Prostate gland (tissue), 2 donors: ENCODE measurements at regions not wholly inside any gene's neighbourhood (a gene's known extent, or its start where the extent isn't known, plus 50 kb on each side); places are given as distances from the start of the nearest gene placed in this dataset.

Experiments
- DNase-seq: peaks from one replicate; pipeline ENCODE4 v3.0.0-alpha.2; 2019; ENCODE audit warnings: low spot score
- H3K27ac ChIP-seq, 2 donors: fragments of 200-600 bp; sonication (generic); 2 replicates each; pipeline ENCODE4 v1.5.1; 2017 to 2019
- H3K27me3 ChIP-seq: fragments of 200-600 bp; sonication (generic); replicated peaks from 2 replicates; pipeline ENCODE4 v1.5.1; 2019; ENCODE audit not compliant: insufficient read depth
- H3K36me3 ChIP-seq, 2 donors: fragments of 200-600 bp; sonication (generic); 1 replicate in 1 of 2; 2 replicates in 1 of 2; pipeline versions ENCODE4 v1.5.1 to v1.8.1; 2017 to 2019
- H3K4me1 ChIP-seq: fragments of 200-600 bp; sonication (generic); replicated peaks from 2 replicates; pipeline ENCODE4 v1.5.1; 2019
- H3K4me3 ChIP-seq, 2 donors: fragments of 200-600 bp; sonication (generic); 2 replicates each; pipeline ENCODE4 v1.5.1; 2017 to 2019
- H3K9me3 ChIP-seq: fragments of 200-600 bp; sonication (generic); 2 replicates; pipeline ENCODE4 v1.5.1; 2017
- POLR2A ChIP-seq: fragments of 450-650 bp; IDR thresholded peaks from one replicate; pipeline ENCODE4 v1.6.1; 2016; ENCODE audit warnings: antibody characterized with exemption, mild to moderate bottlenecking
- POLR2AphosphoS5 ChIP-seq: sonication (generic); formaldehyde crosslinking; IDR thresholded peaks from one replicate; pipeline ENCODE4 v1.6.1; 2017; ENCODE audit warnings: antibody characterized with exemption
- WGBS: methylation state at CpG from one replicate; pipeline ENCODE4 v1.1.5; 2018; 5-methylcytosine and 5-hydroxymethylcytosine counted together
- intact Hi-C: fragments of 100-400 bp; cut with DNase I; formaldehyde crosslinking; loops from one replicate; pipeline ENCODE4 v1.14.2; 2022
- TF ChIP-seq, protein P1 (sequence below), 4 experiments: fragments of 200-600 bp in 2 of 4; fragments of 450-650 bp in 2 of 4; sonication (generic) in 2 of 4; IDR thresholded peaks; 1 replicate in 3 of 4; 2 replicates in 1 of 4; pipeline ENCODE4 v1.5.1; 2016 to 2019; ENCODE audit warnings: antibody characterized with exemption in 4 of 4, mild to moderate bottlenecking in 2 of 4, moderate library complexity in 2 of 4

DNA sequence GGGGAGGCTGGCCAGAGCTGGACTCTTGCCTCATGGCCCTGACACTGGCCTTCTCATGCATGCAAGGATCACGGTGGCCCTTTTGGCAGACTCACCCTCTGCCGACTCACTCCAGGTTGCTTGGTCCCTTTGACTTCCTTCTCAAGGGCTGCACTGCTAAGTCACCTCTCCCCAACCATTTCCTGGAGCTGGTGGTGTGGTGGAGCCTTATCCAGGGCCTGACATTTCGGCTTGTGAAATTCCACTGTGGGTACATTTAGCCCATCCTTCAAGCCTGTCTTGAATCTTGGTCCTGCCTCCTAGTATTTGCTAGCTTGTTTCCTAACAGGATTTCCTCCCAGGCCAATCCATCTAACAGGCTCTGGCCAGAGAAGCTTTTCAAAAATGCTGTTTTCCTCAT lies 52.6 kb upstream of the JUN start:
- no peak overlapping the region for H3K27ac ChIP-seq
- H3K4me1 ChIP-seq: no peaks in the 10 kb centered on the region
- DNase-seq: no peak
- WGBS: 82% methylated on average over 3 of the region's 3 CpGs
- no peaks in the 10 kb centered on the region for H3K27me3 ChIP-seq
- no peaks in the 10 kb centered on the region for H3K36me3 ChIP-seq
- intact Hi-C loops: no loop called here
- H3K9me3 ChIP-seq: no peaks in the 10 kb centered on the region
- TF ChIP-seq POLR2AphosphoS5 (no peak), POLR2A (no peak)
- TF ChIP-seq, protein P1, sequence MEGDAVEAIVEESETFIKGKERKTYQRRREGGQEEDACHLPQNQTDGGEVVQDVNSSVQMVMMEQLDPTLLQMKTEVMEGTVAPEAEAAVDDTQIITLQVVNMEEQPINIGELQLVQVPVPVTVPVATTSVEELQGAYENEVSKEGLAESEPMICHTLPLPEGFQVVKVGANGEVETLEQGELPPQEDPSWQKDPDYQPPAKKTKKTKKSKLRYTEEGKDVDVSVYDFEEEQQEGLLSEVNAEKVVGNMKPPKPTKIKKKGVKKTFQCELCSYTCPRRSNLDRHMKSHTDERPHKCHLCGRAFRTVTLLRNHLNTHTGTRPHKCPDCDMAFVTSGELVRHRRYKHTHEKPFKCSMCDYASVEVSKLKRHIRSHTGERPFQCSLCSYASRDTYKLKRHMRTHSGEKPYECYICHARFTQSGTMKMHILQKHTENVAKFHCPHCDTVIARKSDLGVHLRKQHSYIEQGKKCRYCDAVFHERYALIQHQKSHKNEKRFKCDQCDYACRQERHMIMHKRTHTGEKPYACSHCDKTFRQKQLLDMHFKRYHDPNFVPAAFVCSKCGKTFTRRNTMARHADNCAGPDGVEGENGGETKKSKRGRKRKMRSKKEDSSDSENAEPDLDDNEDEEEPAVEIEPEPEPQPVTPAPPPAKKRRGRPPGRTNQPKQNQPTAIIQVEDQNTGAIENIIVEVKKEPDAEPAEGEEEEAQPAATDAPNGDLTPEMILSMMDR (IDR thresholded peaks at IDR 0.05): no peak
- no peak overlapping the region for H3K4me3 ChIP-seq

DNA sequence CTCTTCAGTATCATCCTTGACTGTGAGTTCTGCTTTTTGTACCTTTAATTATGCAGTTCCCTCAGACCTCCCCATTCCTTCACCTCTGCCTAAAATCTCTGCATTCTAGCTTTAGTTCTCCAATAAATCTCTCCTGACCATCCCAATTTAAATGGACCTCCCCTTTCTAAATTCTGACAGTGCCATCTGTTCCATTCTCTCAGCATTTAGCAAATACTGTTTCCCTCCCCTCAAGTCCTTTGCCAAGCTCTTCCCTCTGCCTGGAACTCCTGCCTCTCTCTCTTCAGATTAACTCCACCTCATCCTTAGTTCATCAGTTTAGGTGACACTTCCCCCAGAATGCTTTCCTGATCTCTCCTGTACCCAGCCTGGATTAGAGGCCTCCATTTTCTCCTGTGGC lies 54.0 kb upstream of the JUN start:
- no peaks in the 10 kb centered on the region for H3K27me3 ChIP-seq
- H3K27ac ChIP-seq: no peak overlapping the region
- H3K4me1 ChIP-seq: no peaks in the 10 kb centered on the region
- intact Hi-C loops: no loop called here
- H3K36me3 ChIP-seq: no peaks in the 10 kb centered on the region
- H3K4me3 ChIP-seq: no peak overlapping the region
- no peaks in the 10 kb centered on the region for H3K9me3 ChIP-seq
- DNase-seq: no peak
- TF ChIP-seq POLR2A (no peak), POLR2AphosphoS5 (no peak)
- TF ChIP-seq, protein P1 (IDR thresholded peaks at IDR 0.05): no peak

DNA sequence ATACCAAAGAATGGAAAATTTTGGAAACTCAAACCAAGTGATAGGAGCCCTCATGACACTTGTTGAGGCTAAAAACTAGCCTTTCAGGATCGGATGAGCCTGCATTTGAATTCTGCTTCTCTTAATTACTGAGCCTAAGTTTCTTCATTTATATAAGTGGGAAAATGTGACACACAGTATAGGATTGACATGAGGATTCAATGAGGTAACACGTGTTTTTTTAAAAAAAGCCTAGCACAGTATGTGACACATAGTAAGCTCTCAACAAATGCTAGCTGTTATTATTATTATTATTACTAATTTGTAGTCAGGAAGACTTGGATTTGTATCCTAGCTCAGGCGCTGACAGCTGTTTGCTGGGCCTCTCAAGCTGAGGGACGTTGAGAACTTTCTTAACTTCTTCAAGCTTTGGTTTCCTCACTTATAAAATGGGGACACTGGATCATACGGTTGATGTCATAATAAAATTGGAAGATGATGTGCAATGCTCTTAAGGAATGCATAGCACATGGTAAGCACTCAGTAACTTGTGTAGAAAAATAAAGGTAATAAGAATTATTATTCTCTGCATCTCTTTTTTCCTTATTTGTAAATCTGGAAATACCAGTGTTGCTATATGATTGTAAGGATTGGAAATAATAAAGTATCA lies 55.4 kb upstream of the JUN start:
- no peaks in the 10 kb centered on the region for H3K27me3 ChIP-seq
- no peak overlapping the region for H3K27ac ChIP-seq
- H3K36me3 ChIP-seq: no peaks in the 10 kb centered on the region
- no peak for DNase-seq
- no peaks in the 10 kb centered on the region for H3K4me1 ChIP-seq
- no peaks in the 10 kb centered on the region for H3K9me3 ChIP-seq
- 67% methylated on average over 5 of the region's 5 CpGs for WGBS
- intact Hi-C loops: no loop called here
- TF ChIP-seq POLR2AphosphoS5 (no peak), POLR2A (no peak)
- TF ChIP-seq, protein P1 (IDR thresholded peaks at IDR 0.05): no peak
- no peak overlapping the region for H3K4me3 ChIP-seq

DNA sequence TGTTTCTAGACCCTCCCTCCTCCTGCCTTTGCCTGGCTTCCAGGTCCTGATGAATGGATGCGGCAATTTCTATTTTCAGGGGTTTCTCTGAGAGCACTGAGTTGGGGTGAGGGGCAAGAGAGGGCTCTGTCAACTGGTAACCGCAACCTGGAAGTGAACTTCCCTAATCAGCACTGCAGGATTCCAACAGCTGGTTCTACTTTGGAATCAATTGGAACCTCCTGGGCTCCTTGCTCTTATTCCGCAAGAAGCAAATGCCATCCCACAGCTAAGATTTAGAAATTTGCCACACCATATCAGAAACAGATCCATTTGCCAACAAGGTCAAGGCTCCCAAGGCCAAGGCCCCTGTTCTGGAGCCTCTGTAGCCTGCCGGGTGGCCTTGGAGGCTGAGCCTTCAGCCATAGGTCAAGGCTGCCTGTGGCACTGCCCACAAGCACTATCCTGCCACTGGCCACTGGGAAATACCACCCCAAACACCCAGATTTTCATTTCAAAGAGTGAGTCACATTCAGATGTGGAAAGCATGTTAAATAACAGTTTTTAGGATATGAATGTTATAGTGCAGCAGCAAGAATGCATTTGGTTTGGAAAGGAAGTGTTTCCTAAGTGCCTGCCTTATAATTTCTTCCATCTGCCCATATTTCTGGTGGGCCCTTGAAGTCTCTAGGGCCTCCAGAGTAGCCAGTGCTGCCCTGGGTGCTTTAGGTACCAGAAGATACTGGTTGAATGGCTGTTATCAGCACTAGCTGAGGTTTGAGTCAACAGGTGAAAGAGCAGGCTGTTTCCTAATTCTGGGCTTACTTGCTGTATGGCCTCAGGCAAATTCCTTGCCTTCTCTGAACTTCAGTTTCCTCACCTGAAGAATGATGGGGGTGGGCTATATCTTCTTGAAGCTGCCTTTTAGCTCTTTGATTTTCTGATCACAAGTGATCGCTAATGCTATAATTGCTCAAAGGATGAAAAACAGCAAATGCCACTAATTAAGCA lies 56.3 kb upstream of the JUN start:
- TF ChIP-seq, protein P1 (IDR thresholded peaks at IDR 0.05): no peak
- TF ChIP-seq POLR2AphosphoS5 (no peak), POLR2A (no peak)
- WGBS: 95% methylated on average over 5 of the region's 5 CpGs
- Histone ChIP-seq H3K9me3 (no peaks in the 10 kb centered on the region), H3K4me3 (no peak overlapping the region), H3K27ac (no peak overlapping the region), H3K27me3 (no peaks in the 10 kb centered on the region), H3K36me3 (no peaks in the 10 kb centered on the region), H3K4me1 (no peaks in the 10 kb centered on the region)
- DNase-seq: no peak
- intact Hi-C loops: no loop called here
